Amniotic epithelial cell (primary cell): ENCODE measurements at regions not wholly inside any gene's neighbourhood (a gene's known extent, or its start where the extent isn't known, plus 50 kb on each side); places are given as distances from the start of the nearest gene placed in this dataset.

Experiments used
- DNase-seq: peaks from one replicate; pipeline ENCODE4 v3.0.0-alpha.2; 2010; ENCODE audit warnings: low read depth

DNA sequence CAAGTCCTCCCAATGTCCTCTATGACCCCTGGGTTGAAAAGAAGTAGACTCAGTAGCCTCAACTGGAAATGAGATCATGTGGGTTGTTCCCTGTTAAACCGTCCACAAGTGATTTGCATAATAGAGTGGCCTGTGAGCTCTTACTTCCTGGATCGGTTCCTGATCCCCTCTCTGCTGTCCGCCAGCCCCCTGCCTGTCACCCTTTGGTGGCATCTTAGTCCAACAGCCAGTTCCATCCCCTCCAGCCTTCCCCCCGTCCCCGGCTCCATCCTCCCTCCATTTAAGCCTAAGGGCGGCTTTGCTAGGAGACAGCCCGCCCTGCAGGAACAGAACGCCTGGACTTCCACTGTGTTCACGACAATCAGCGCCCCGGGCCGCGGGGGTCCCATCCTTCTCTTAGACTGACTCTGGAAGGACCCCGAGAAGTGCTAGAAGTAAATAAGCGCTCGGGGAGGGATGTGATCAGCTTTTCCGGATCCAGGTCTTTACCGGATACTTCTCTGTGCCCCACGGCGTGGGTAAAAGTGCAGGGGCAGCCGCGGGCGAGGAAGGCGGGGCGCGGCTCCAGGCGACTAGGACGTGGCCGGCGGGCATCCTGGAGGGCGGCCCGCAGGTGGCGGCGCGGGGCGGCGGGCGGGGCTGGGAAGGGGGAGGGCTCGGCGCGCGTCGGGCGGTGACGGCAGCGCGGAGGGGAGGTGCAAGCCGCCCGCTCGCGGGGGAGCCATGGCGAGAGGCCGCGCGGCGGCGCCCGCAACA is 51.2 kb upstream of the ULK4 start:
- peak; percentile 55 for DNase-seq

DNA sequence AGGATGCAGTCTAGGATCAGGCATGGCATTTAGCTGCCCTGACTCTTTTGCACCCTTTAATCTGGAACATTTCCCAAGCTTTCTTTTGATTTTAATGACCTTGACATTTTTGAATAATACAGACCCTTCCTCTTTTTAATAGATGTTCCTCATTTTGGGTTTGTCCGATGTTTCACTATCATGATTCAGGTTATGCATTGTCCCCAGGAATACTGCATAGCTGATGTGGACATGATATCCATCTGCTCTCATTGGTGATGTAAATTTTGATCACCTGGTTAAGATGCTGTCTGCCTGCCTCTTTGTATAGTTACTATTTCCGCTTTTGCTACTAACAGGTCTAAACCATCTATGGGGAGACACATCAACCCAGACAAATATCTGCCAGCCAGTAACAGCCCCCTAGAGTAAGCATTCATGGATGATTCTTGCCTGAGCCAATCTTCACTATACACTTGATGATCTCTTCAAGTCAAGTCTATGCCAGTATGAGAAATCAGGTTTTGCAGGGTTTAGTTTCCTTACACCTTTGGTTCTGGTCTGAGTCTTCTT is 50.6 kb upstream of the ULK4 start:
- no peak for DNase-seq
